GM12891 (cell line): ENCODE measurements at regions not wholly inside any gene's neighbourhood (a gene's known extent, or its start where the extent isn't known, plus 50 kb on each side); places are given as distances from the start of the nearest gene placed in this dataset.
A peak's percentile ranks its signal among the peaks of the same experiment; 100 is the strongest.

Experiments used
- DNase-seq: peaks from one replicate; pipeline ENCODE4 v3.0.0; 2011; ENCODE audit warnings: low spot score; ENCODE audit not compliant: insufficient read length
- FAIRE-seq: peaks from 2 replicates; lab custom pipeline; 2011; peaks lifted over from hg19 to GRCh38; lab: Jason Lieb, UNC
- PAX5 ChIP-seq: IDR thresholded peaks from 2 replicates; pipeline ENCODE4 v1.6.1; 2011; ENCODE audit warnings: low read length, moderate library complexity, mild to moderate bottlenecking; ENCODE audit not compliant: insufficient read depth, severe bottlenecking
- POLR2A ChIP-seq: IDR thresholded peaks from 2 replicates; pipeline ENCODE4 v1.6.1; 2011; ENCODE audit warnings: low read depth, low read length, control low read depth
- POLR2AphosphoS5 ChIP-seq: IDR thresholded peaks from 2 replicates; pipeline ENCODE4 v1.6.1; 2011; ENCODE audit warnings: low read depth, low read length, control low read depth
- POU2F2 ChIP-seq: IDR thresholded peaks from 2 replicates; pipeline ENCODE4 v1.6.1; 2011; ENCODE audit warnings: low read depth, mild to moderate bottlenecking, control low read depth, low read length, moderate library complexity
- SPI1 ChIP-seq: IDR thresholded peaks from 2 replicates; pipeline ENCODE4 v1.6.1; 2011; ENCODE audit warnings: low read depth, low read length, control low read depth
- TAF1 ChIP-seq: IDR thresholded peaks from 2 replicates; pipeline ENCODE4 v1.6.1; 2011; ENCODE audit warnings: low read depth, low read length, control low read depth

- FAIRE-seq (no peak), DNase-seq (no peak)
- no peak for TF ChIP-seq TAF1
- TF ChIP-seq POU2F2: no peak
- no peak for TF ChIP-seq POLR2A
- TF ChIP-seq SPI1: no peak
- TF ChIP-seq PAX5: no peak
- TF ChIP-seq POLR2AphosphoS5: no peak
Measured at GRCh38 chr9:23606107-23606506, 219.9 kb downstream of the ELAVL2 start.

- DNase-seq: no peak
- no peak for FAIRE-seq
- TF ChIP-seq SPI1: no peak
- TF ChIP-seq POLR2A: no peak
- TF ChIP-seq POU2F2: no peak
- no peak for TF ChIP-seq PAX5
- no peak for TF ChIP-seq POLR2AphosphoS5
- TF ChIP-seq TAF1: no peak
Measured at GRCh38 chr9:23608456-23608855, 217.6 kb downstream of the ELAVL2 start.

GRCh38 chr9:23611869-23612268 lies 214.2 kb downstream of the ELAVL2 start:
- DNase-seq (no peak), FAIRE-seq (no peak)
- TF ChIP-seq PAX5 (no peak), SPI1 (no peak), POU2F2 (no peak), TAF1 (no peak), POLR2A (no peak), POLR2AphosphoS5 (no peak)

- FAIRE-seq (no peak), DNase-seq (no peak)
- no peak for TF ChIP-seq TAF1
- TF ChIP-seq POLR2A: no peak
- no peak for TF ChIP-seq POU2F2
- TF ChIP-seq SPI1: no peak
- no peak for TF ChIP-seq PAX5
- no peak for TF ChIP-seq POLR2AphosphoS5
Measured at GRCh38 chr9:23615569-23615968, 210.5 kb downstream of the ELAVL2 start.

GRCh38 chr9:23621188-23621587 lies 204.9 kb downstream of the ELAVL2 start:
- DNase-seq: no peak
- no peak for TF ChIP-seq POLR2AphosphoS5
- TF ChIP-seq PAX5: no peak
- TF ChIP-seq SPI1: no peak
- no peak for TF ChIP-seq TAF1
- no peak for TF ChIP-seq POLR2A
- TF ChIP-seq POU2F2: no peak
- FAIRE-seq: no peak

- FAIRE-seq (no peak), DNase-seq (no peak)
- no peak for TF ChIP-seq POLR2AphosphoS5
- no peak for TF ChIP-seq POU2F2
- no peak for TF ChIP-seq PAX5
- TF ChIP-seq POLR2A: no peak
- no peak for TF ChIP-seq TAF1
- TF ChIP-seq SPI1: no peak
Measured at GRCh38 chr9:23621924-23622323, 204.1 kb downstream of the ELAVL2 start.

GRCh38 chr9:23622396-23622795 lies 203.6 kb downstream of the ELAVL2 start:
- no peak for DNase-seq
- FAIRE-seq: no peak

GRCh38 chr9:23630488-23630887 lies 195.6 kb downstream of the ELAVL2 start:
- DNase-seq: no peak

More at GRCh38 chr9:23622396-23622795, 203.6 kb downstream of the ELAVL2 start:
- TF ChIP-seq POU2F2 (no peak), TAF1 (no peak), SPI1 (no peak), POLR2A (no peak), POLR2AphosphoS5 (no peak), PAX5 (no peak)

GRCh38 chr9:23635276-23635675 lies 190.8 kb downstream of the ELAVL2 start:
- no peak for DNase-seq
- FAIRE-seq: no peak
- no peak for TF ChIP-seq POU2F2
- no peak for TF ChIP-seq SPI1
- TF ChIP-seq POLR2AphosphoS5: no peak
- TF ChIP-seq POLR2A: no peak
- TF ChIP-seq PAX5: no peak
- no peak for TF ChIP-seq TAF1

More at GRCh38 chr9:23630488-23630887, 195.6 kb downstream of the ELAVL2 start:
- no peak for TF ChIP-seq SPI1
- TF ChIP-seq PAX5: no peak
- no peak for TF ChIP-seq POLR2A
- TF ChIP-seq POU2F2: no peak
- TF ChIP-seq POLR2AphosphoS5: no peak
- TF ChIP-seq TAF1: no peak
- no peak for FAIRE-seq

GRCh38 chr9:23636199-23636598 lies 189.8 kb downstream of the ELAVL2 start:
- 0 out of 2 replicates have a peak, but pooled peaks have one; percentile 6 for TF ChIP-seq SPI1
- TF ChIP-seq POLR2A: no peak
- FAIRE-seq (no peak), DNase-seq (no peak)
